ENCODE measurements at regions not wholly inside any gene's neighbourhood (a gene's known extent, or its start where the extent isn't known, plus 50 kb on each side); places are given as distances from the start of the nearest gene placed in this dataset.
"Not testable (repeated sequence)": the region's sequence is repeated elsewhere in the genome, so short reads cannot be mapped to it uniquely, and the experiment has no call there.

DNA sequence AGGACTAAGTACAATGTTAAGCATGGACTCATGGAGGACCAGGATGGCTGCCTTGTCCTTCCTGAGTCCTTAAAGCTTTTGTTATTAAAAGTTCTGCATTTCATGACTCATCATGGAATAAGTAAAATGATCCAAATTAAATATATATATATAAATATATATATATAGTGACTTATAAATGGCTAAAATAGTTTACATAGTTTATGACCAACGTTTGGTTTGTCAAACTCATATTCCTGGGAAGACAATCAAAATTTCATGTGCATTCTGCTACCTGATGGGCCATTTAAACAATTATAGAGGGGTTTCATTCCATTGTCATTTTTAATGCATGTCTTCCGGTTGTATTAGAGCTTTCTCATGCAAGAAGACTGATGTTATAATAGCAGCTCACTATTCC, 1190.7 kb downstream of the FSCB start:
- Histone ChIP-seq H3K36me3 (no peaks in the 10 kb centered on the region), H3K27ac (no peak overlapping the region), H3K4me3 (no peak overlapping the region), H3K4me1 (no peaks in the 10 kb centered on the region), H3K9me3 (no peaks in the 10 kb centered on the region), H3K27me3 (no peaks in the 10 kb centered on the region)
- no peak for DNase-seq
- no peak for TF ChIP-seq POLR2A (IDR thresholded peaks at IDR 0.05)
- TF ChIP-seq, protein P1, sequence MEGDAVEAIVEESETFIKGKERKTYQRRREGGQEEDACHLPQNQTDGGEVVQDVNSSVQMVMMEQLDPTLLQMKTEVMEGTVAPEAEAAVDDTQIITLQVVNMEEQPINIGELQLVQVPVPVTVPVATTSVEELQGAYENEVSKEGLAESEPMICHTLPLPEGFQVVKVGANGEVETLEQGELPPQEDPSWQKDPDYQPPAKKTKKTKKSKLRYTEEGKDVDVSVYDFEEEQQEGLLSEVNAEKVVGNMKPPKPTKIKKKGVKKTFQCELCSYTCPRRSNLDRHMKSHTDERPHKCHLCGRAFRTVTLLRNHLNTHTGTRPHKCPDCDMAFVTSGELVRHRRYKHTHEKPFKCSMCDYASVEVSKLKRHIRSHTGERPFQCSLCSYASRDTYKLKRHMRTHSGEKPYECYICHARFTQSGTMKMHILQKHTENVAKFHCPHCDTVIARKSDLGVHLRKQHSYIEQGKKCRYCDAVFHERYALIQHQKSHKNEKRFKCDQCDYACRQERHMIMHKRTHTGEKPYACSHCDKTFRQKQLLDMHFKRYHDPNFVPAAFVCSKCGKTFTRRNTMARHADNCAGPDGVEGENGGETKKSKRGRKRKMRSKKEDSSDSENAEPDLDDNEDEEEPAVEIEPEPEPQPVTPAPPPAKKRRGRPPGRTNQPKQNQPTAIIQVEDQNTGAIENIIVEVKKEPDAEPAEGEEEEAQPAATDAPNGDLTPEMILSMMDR (IDR thresholded peaks at IDR 0.05): no peak

DNA sequence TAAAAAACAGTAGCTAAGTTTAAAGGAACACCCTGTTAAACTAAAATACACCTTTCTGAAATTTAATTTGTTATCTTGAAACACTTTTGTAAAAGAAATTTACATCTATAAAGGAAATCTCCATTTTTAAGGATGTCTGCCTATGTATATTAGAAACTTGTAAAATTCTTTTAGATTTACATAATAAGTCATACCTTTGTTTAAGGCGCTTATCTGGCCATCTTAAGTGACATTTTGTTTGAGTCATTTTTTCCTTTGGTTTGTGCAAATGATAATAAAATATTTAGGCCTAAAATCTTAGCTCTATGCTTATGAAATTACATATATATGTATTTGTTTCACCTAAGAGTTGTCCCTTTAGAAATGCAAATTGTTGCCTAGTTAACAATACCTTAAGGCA, 1193.4 kb downstream of the FSCB start:
- DNase-seq: no peak
- TF ChIP-seq, protein P1 (IDR thresholded peaks at IDR 0.05): no peak
- no peak for TF ChIP-seq POLR2A (IDR thresholded peaks at IDR 0.05)

DNA sequence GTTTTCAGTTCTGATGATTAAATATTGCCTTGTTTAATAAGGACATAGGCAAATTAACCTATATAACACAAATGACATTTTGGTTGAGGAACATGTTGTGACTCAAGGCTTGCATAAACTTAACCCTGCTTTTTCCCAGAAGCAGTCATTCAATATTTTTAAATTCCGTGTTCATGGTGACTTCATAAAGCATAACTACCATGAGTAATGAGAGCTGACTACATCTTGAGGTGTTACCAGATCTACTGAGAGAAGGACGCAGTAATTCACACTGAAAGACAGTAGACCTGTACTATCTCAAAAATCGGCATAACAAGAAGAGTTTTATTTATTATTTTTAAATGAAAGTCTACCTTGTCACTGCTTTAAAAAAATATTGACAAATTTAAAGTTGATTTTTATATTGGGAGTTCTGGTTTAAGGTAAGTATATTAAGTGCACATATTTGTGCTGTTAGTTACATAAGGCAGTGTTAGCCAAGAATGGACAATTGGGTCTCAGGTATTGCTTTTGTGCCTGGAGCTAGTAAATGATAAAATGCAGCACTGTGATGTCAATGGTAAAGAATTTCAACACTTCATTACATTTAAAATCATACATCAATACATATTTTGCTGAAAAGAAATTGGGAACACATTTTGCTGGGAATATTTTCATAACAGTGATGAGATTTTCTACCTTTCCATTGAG, 1198.5 kb downstream of the FSCB start:
- Histone ChIP-seq H3K4me1 (no peaks in the 10 kb centered on the region), H3K27me3 (no peaks in the 10 kb centered on the region), H3K9me3 (no peaks in the 10 kb centered on the region), H3K36me3 (no peaks in the 10 kb centered on the region), H3K4me3 (no peak overlapping the region), H3K27ac (no peak overlapping the region)
- DNase-seq: no peak
- TF ChIP-seq, protein P1 (IDR thresholded peaks at IDR 0.05): no peak
- TF ChIP-seq POLR2A (IDR thresholded peaks at IDR 0.05): no peak

More for the DNA sequence above, 1193.4 kb downstream of the FSCB start:
- H3K9me3 ChIP-seq: no peaks in the 10 kb centered on the region
- H3K36me3 ChIP-seq: no peaks in the 10 kb centered on the region
- no peak overlapping the region for H3K27ac ChIP-seq
- H3K27me3 ChIP-seq: no peaks in the 10 kb centered on the region
- no peak overlapping the region for H3K4me3 ChIP-seq
- no peaks in the 10 kb centered on the region for H3K4me1 ChIP-seq

DNA sequence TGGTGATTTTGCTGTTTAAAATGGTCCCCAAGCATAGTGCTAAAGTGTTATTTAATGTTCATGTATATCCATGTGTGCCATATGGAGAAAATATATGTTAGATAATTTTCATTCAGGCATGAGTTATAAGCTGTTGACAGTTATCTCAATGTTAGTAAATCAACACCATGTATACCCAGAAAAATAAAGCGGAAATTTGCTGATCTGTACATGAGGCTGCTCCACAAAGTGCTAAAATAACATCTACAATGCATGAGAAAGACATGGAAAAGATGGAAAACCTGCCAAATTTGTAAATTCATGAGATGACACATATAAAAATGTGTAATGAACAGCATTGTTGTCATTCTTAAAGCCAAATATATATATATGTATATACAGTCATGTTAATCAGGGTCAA, 1199.2 kb downstream of the FSCB start:
- Histone ChIP-seq H3K4me1 (no peaks in the 10 kb centered on the region), H3K4me3 (no peak overlapping the region), H3K9me3 (no peaks in the 10 kb centered on the region), H3K27ac (no peak overlapping the region), H3K36me3 (no peaks in the 10 kb centered on the region), H3K27me3 (no peaks in the 10 kb centered on the region)
- no peak for DNase-seq
- TF ChIP-seq, protein P1 (IDR thresholded peaks at IDR 0.05): no peak
- TF ChIP-seq POLR2A (IDR thresholded peaks at IDR 0.05): no peak

DNA sequence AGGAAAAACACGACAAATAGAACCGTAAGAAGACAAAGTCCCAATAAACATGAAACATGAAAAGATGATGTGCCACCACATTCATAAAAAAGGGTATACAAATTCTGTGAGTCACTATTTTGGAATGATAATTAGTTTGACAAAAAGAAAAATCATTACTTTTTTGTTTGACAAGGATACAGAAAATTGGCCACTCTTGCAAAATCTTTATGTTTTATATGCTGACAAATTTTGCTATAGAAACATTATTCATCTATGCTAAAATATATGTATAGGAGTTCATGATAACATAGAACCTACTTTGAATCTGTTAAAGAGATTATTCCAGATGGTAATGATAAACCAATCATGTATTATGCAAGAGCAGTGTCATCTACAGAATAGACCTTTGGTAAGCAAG, 1201.0 kb downstream of the FSCB start:
- Histone ChIP-seq H3K9me3 (no peaks in the 10 kb centered on the region), H3K4me3 (no peak overlapping the region), H3K4me1 (no peaks in the 10 kb centered on the region), H3K27me3 (no peaks in the 10 kb centered on the region), H3K27ac (no peak overlapping the region), H3K36me3 (no peaks in the 10 kb centered on the region)
- TF ChIP-seq POLR2A (IDR thresholded peaks at IDR 0.05): no peak
- TF ChIP-seq, protein P1 (IDR thresholded peaks at IDR 0.05): no peak
- DNase-seq: no peak

DNA sequence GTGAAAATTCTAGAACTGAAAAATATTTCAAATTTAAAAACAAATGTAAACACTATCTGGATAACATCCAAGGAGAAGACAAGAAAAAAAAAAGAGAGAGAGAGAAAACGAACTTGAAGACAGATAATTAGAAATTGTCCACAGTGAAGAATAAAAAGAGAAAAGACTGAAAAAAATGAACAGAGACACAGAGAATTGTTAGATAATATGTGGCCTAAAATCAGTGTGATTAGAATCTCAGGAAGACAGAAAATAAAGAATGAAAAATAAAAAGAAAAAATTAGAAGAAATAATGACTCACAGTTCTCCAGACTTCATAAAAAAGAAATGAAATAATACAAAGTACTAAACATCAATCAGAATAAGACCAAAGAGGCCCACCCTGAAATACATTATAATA, 1209.3 kb downstream of the FSCB start:
- H3K9me3 ChIP-seq: no peaks in the 10 kb centered on the region
- H3K27ac ChIP-seq: no peak overlapping the region
- no peak for TF ChIP-seq POLR2A (IDR thresholded peaks at IDR 0.05)
- TF ChIP-seq, protein P1 (IDR thresholded peaks at IDR 0.05): no peak
- H3K4me1 ChIP-seq: no peaks in the 10 kb centered on the region
- no peaks in the 10 kb centered on the region for H3K36me3 ChIP-seq
- no peaks in the 10 kb centered on the region for H3K27me3 ChIP-seq
- DNase-seq: no peak
- H3K4me3 ChIP-seq: no peak overlapping the region

DNA sequence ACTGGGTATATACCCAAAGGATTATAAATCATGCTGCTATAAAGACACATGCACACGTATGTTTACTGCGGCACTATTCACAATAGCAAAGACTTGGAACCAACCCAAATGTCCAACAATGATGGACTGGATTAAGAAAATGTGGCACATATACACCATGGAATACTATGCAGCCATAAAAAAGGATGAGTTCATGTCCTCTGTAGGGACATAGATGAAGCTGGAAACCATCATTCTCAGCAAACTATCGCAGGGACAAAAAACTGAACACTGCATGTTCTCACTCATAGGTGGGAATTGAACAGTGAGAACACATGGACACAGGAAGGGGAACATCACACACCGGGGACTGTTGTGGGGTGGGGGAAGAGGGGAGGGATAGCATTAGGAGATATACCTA, 1211.0 kb downstream of the FSCB start:
- H3K36me3 ChIP-seq, DNase-seq, H3K27me3 ChIP-seq, H3K27ac ChIP-seq, H3K4me3 ChIP-seq, H3K9me3 ChIP-seq, H3K4me1 ChIP-seq: not testable (repeated sequence)
